B cell (primary cell): ENCODE measurements at regions not wholly inside any gene's neighbourhood (a gene's known extent, or its start where the extent isn't known, plus 50 kb on each side); places are given as distances from the start of the nearest gene placed in this dataset.
"Not testable (repeated sequence)": the region's sequence is repeated elsewhere in the genome, so short reads cannot be mapped to it uniquely, and the experiment has no call there.

ENCODE experiments used
- EZH2 ChIP-seq: IDR thresholded peaks from 2 replicates; pipeline ENCODE4 v1.6.1; 2012; ENCODE audit warnings: borderline replicate concordance, low read depth, mild to moderate bottlenecking, moderate library complexity, low read length; ENCODE audit not compliant: insufficient read depth, poor library complexity, severe bottlenecking
- TF ChIP-seq, protein P1 (sequence below): fragments of 200-600 bp; IDR thresholded peaks from one replicate; pipeline ENCODE4 v1.8.0; 2022; ENCODE audit warnings: antibody characterized with exemption, mild to moderate bottlenecking

DNA sequence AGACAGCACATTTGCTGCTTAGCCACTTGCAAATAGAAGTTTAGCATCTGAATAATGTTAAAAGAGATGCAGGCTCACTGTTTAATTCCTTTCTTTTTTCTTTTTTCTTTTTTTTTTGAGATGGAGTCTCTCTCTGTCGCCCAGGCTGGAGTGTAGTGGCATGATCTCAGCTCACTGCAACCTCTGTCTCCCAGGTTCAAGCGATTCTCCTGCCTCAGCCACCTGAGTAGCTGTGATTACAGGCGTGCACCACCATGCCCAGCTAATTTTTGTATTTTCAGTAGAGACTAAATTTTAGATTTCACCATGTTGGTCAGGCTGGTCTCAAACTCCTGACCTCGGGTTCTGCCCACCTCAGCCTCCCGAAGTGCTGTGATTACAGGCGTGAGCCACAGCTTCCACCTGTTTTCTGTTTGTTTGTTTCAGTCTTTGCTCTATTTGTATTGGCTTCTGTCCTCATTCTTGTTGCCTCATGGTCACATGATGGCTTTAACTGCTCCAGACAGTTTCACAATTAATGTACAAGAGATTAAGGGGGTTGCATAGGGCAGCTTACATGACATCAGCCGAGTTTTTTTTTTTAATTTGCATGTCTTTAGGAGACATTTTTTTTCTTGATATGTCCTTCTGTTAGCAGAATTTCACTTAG lies 153.1 kb upstream of the PCDH9 start:
- TF ChIP-seq, protein P1, sequence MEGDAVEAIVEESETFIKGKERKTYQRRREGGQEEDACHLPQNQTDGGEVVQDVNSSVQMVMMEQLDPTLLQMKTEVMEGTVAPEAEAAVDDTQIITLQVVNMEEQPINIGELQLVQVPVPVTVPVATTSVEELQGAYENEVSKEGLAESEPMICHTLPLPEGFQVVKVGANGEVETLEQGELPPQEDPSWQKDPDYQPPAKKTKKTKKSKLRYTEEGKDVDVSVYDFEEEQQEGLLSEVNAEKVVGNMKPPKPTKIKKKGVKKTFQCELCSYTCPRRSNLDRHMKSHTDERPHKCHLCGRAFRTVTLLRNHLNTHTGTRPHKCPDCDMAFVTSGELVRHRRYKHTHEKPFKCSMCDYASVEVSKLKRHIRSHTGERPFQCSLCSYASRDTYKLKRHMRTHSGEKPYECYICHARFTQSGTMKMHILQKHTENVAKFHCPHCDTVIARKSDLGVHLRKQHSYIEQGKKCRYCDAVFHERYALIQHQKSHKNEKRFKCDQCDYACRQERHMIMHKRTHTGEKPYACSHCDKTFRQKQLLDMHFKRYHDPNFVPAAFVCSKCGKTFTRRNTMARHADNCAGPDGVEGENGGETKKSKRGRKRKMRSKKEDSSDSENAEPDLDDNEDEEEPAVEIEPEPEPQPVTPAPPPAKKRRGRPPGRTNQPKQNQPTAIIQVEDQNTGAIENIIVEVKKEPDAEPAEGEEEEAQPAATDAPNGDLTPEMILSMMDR = not testable (repeated sequence)
- TF ChIP-seq EZH2 = not testable (repeated sequence)
